Erythroblast (primary cell): ENCODE measurements at regions not wholly inside any gene's neighbourhood (a gene's known extent, or its start where the extent isn't known, plus 50 kb on each side); places are given as distances from the start of the nearest gene placed in this dataset.

Experiments
- GATA1 ChIP-seq: IDR thresholded peaks from 2 replicates; pipeline ENCODE4 v1.6.1; 2011; ENCODE audit warnings: low read depth, mild to moderate bottlenecking, control low read depth, low read length, moderate library complexity
- POLR2A ChIP-seq: IDR thresholded peaks from 2 replicates; pipeline ENCODE4 v1.6.1; 2011; ENCODE audit warnings: mild to moderate bottlenecking, low read length

DNA sequence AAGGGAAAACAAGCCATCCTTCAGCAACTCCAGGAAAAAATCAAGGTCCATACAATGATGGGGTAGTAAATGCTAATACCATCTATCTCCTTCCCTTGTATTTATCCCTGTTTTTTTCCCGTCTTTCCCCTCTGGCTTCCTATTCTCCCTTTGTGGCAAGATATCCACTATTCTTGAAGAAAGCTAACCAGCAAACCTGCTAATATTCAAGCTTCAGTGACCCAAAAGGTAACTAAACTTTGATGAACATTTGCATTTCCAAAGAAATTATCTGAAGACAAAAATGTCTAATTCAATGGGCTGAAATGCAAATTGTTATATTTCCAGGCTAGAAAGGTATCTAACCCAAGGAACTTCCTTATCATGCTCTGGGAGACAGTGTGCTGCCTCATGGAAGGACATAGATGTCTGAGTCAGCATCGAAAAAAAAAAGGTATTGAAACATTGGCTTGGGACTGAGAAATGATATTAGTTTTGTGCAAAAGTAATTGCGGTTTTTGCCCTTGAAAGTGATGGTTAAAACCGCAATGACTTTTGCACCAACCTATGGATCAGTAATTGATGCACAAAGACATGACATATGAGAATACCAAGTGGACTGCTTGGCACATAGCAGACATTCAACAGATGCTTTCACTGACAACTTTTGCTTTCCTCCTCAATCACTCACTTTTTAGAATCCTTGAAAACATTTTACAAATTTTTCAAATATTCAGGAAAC, 63.7 kb upstream of the HNMT start:
- no peak for TF ChIP-seq POLR2A
- TF ChIP-seq GATA1, result no peak
